Sigmoid colon (tissue), 6 donors: ENCODE measurements at regions not wholly inside any gene's neighbourhood (a gene's known extent, or its start where the extent isn't known, plus 50 kb on each side); places are given as distances from the start of the nearest gene placed in this dataset.

Experiments
- DNase-seq: peaks from one replicate; pipeline ENCODE4 v3.0.0-alpha.2; 2019
- H3K27ac ChIP-seq, 4 donors: fragments of 200-600 bp; sonication (generic); one replicate each; pipeline ENCODE4 v1.5.1; 2016 to 2019; ENCODE audit warnings: mild to moderate bottlenecking in 1 of 4
- H3K27me3 ChIP-seq, 3 donors: fragments of 200-600 bp; sonication (generic); one replicate each; pipeline ENCODE4 v1.5.1; 2019; ENCODE audit warnings: mild to moderate bottlenecking in 1 of 3
- H3K36me3 ChIP-seq, 4 donors: fragments of 200-600 bp; sonication (generic); one replicate each; pipeline ENCODE4 v1.5.1; 2016 to 2019
- H3K4me1 ChIP-seq, 4 donors: fragments of 200-600 bp; sonication (generic); one replicate each; pipeline ENCODE4 v1.5.1; 2017 to 2019
- H3K4me3 ChIP-seq, 4 donors: fragments of 200-600 bp; sonication (generic); one replicate each; pipeline ENCODE4 v1.5.1; 2017 to 2019; ENCODE audit warnings: mild to moderate bottlenecking in 2 of 4, moderate library complexity in 1 of 4
- H3K9me3 ChIP-seq, 4 donors: fragments of 200-600 bp in 3 of 4; sonication (generic) in 3 of 4; one replicate each; pipeline versions ENCODE4 v1.5.1 to v1.6.1; 2013 to 2019
- EP300 ChIP-seq, 4 donors: sonication (generic); formaldehyde crosslinking; IDR thresholded peaks; one replicate each; pipeline ENCODE4 v1.6.1; 2017; ENCODE audit warnings: antibody characterized with exemption in 4 of 4
- POLR2A ChIP-seq, 2 donors: fragments of 450-650 bp; IDR thresholded peaks; one replicate each; pipeline ENCODE4 v1.6.1; 2016; ENCODE audit warnings: antibody characterized with exemption in 2 of 2, mild to moderate bottlenecking in 2 of 2, moderate library complexity in 2 of 2
- POLR2AphosphoS5 ChIP-seq, 4 donors: sonication (generic); formaldehyde crosslinking; IDR thresholded peaks; one replicate each; pipeline ENCODE4 v1.6.1; 2017; ENCODE audit warnings: antibody characterized with exemption in 4 of 4
- WGBS, 2 donors: extraction: QIAGEN DNeasy Blood & Tissue Kit; methylation state at CpG; one replicate each; pipeline ENCODE4 v1.1.7; 2013; 5-methylcytosine and 5-hydroxymethylcytosine counted together
- intact Hi-C: fragments of 100-400 bp; cut with DNase I; formaldehyde crosslinking; loops from one replicate; pipeline ENCODE4 v1.15.1; 2023
- TF ChIP-seq, protein P1 (sequence below), 4 experiments: fragments of 450-650 bp in 3 of 4; fragments of 200-600 bp in 1 of 4; IDR thresholded peaks; one replicate each; pipeline ENCODE4 v1.5.1; 2016 to 2019; ENCODE audit warnings: antibody characterized with exemption in 4 of 4, mild to moderate bottlenecking in 3 of 4, moderate library complexity in 2 of 4
- donor health status: healthy with polysubstance abuse.
- donor health status: healthy.

DNA sequence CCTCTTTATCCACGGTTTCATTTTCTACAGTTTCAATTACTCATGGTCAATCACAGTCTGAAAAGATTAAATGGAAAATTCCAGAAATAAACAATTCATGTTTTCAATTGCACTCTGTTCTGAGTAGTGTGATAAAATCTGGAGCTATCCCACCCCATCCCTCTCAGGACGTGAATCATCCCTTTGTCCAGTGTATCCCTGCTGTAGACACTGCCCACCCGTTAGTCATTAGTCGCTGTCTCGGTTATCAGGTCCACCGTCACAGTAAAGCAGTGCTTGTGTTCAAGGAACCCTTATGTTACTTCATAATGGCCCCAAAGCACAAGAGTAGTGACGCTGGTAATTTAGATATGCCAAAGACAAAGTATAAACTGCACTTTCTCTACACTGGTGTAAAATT is 141.0 kb upstream of the LMNTD1 start:
- no peak for TF ChIP-seq EP300 (IDR thresholded peaks at IDR 0.05)
- no peak for TF ChIP-seq POLR2AphosphoS5 (IDR thresholded peaks at IDR 0.05)
- H3K27me3 ChIP-seq = no peaks in the 10 kb centered on the region
- H3K27ac ChIP-seq = no peak overlapping the region
- intact Hi-C loops = no loop called here
- no peak overlapping the region for H3K4me3 ChIP-seq
- H3K36me3 ChIP-seq = no peaks in the 10 kb centered on the region
- DNase-seq = no peak
- H3K9me3 ChIP-seq = no peaks in the 10 kb centered on the region
- 72 to 81% methylated on average over 7 of the region's 7 CpGs for WGBS, 2 donors
- H3K4me1 ChIP-seq = peaks cover 0 to 5% (median 0%) of the 10 kb centered on the region in 4 donors

GRCh38 chr12:25695574-25695973 is 142.5 kb upstream of the LMNTD1 start:
- WGBS, 2 donors = 88 to 94% methylated on average over 4 of the region's 4 CpGs

GRCh38 chr12:25698772-25699171 is 145.7 kb upstream of the LMNTD1 start:
- H3K27ac ChIP-seq = no peak overlapping the region
- WGBS, 2 donors = 67 to 83% methylated on average over 2 of the region's 2 CpGs
- no peak for TF ChIP-seq POLR2AphosphoS5 (IDR thresholded peaks at IDR 0.05)
- TF ChIP-seq, protein P1, sequence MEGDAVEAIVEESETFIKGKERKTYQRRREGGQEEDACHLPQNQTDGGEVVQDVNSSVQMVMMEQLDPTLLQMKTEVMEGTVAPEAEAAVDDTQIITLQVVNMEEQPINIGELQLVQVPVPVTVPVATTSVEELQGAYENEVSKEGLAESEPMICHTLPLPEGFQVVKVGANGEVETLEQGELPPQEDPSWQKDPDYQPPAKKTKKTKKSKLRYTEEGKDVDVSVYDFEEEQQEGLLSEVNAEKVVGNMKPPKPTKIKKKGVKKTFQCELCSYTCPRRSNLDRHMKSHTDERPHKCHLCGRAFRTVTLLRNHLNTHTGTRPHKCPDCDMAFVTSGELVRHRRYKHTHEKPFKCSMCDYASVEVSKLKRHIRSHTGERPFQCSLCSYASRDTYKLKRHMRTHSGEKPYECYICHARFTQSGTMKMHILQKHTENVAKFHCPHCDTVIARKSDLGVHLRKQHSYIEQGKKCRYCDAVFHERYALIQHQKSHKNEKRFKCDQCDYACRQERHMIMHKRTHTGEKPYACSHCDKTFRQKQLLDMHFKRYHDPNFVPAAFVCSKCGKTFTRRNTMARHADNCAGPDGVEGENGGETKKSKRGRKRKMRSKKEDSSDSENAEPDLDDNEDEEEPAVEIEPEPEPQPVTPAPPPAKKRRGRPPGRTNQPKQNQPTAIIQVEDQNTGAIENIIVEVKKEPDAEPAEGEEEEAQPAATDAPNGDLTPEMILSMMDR (IDR thresholded peaks at IDR 0.05) = no peak
- TF ChIP-seq EP300 (IDR thresholded peaks at IDR 0.05) = no peak
- no peak for TF ChIP-seq POLR2A (IDR thresholded peaks at IDR 0.05)
- intact Hi-C loops = no loop called here
- DNase-seq = no peak
- no peaks in the 10 kb centered on the region for H3K9me3 ChIP-seq
- H3K4me3 ChIP-seq = no peak overlapping the region
- H3K27me3 ChIP-seq = no peaks in the 10 kb centered on the region
- no peaks in the 10 kb centered on the region for H3K4me1 ChIP-seq
- H3K36me3 ChIP-seq = no peaks in the 10 kb centered on the region

More at GRCh38 chr12:25695574-25695973, 142.5 kb upstream of the LMNTD1 start:
- H3K4me1 ChIP-seq = no peaks in the 10 kb centered on the region
- TF ChIP-seq, protein P1 (IDR thresholded peaks at IDR 0.05) = no peak
- TF ChIP-seq EP300 (IDR thresholded peaks at IDR 0.05) = no peak
- no peak for TF ChIP-seq POLR2AphosphoS5 (IDR thresholded peaks at IDR 0.05)
- TF ChIP-seq POLR2A (IDR thresholded peaks at IDR 0.05) = no peak
- no peaks in the 10 kb centered on the region for H3K27me3 ChIP-seq
- H3K27ac ChIP-seq = no peak overlapping the region
- no peak for DNase-seq
- H3K36me3 ChIP-seq = no peaks in the 10 kb centered on the region
- H3K4me3 ChIP-seq = no peak overlapping the region
- intact Hi-C loops = no loop called here
- no peaks in the 10 kb centered on the region for H3K9me3 ChIP-seq

GRCh38 chr12:25699454-25699853 is 146.4 kb upstream of the LMNTD1 start:
- no peak overlapping the region for H3K27ac ChIP-seq
- no peaks in the 10 kb centered on the region for H3K9me3 ChIP-seq
- no peak for DNase-seq
- H3K4me3 ChIP-seq = no peak overlapping the region
- 90 to 98% methylated on average over 1 of the region's 1 CpG for WGBS, 2 donors
- H3K27me3 ChIP-seq = no peaks in the 10 kb centered on the region
- TF ChIP-seq, protein P1 (IDR thresholded peaks at IDR 0.05) = no peak
- no peak for TF ChIP-seq POLR2AphosphoS5 (IDR thresholded peaks at IDR 0.05)
- H3K36me3 ChIP-seq = no peaks in the 10 kb centered on the region
- intact Hi-C loops = no loop called here
- no peaks in the 10 kb centered on the region for H3K4me1 ChIP-seq

DNA sequence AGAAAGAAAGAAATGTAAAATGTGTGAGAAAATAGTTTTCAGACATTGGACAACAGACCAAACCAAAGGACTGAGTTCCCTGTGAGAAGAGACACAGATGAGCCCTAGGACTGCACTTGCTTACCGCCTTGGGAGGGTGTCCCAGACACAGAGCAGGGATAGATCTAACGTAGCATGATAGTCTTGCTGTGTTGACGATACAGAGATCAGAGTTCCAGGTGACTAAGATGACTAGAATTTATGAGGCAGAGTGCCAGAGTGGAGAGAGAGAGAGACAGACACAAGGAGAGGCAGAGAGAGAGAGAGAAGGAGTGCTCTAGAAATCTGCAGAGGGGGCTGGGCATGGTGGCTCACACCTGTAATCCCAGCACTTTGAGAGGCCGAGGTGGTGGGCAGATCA is 148.2 kb upstream of the LMNTD1 start:
- Histone ChIP-seq H3K4me1 (no peaks in the 10 kb centered on the region), H3K27ac (no peak overlapping the region), H3K27me3 (no peaks in the 10 kb centered on the region), H3K36me3 (no peaks in the 10 kb centered on the region), H3K4me3 (no peak overlapping the region), H3K9me3 (no peaks in the 10 kb centered on the region)
- no peak for TF ChIP-seq POLR2AphosphoS5 (IDR thresholded peaks at IDR 0.05)
- TF ChIP-seq, protein P1 (IDR thresholded peaks at IDR 0.05) = no peak
- no peak for TF ChIP-seq POLR2A (IDR thresholded peaks at IDR 0.05)
- TF ChIP-seq EP300 (IDR thresholded peaks at IDR 0.05) = no peak
- WGBS, 2 donors = 79 to 81% methylated on average over 4 of the region's 4 CpGs
- intact Hi-C loops = no loop called here
- DNase-seq = no peak
